PFSK-1 (cell line): ENCODE measurements at regions not wholly inside any gene's neighbourhood (a gene's known extent, or its start where the extent isn't known, plus 50 kb on each side); places are given as distances from the start of the nearest gene placed in this dataset.

Experiments used
- POLR2AphosphoS5 ChIP-seq: IDR thresholded peaks from 2 replicates; pipeline ENCODE4 v1.6.1; 2012; ENCODE audit warnings: low read depth, mild to moderate bottlenecking, control low read depth, low read length, moderate library complexity
- REST ChIP-seq, 2 experiments: IDR thresholded peaks; 2 replicates each; pipeline versions ENCODE4 v1.6.1 to v1.8.0; 2011 to 2012; ENCODE audit warnings: low read depth in 2 of 2, low read length in 2 of 2, control low read depth in 1 of 2, inconsistent platforms in 1 of 2, mild to moderate bottlenecking in 1 of 2, moderate library complexity in 1 of 2; ENCODE audit not compliant: insufficient read depth in 1 of 2
- SIN3A ChIP-seq: IDR thresholded peaks from 2 replicates; pipeline ENCODE4 v1.6.1; 2012; ENCODE audit warnings: mild to moderate bottlenecking, low read length, moderate library complexity, borderline replicate concordance; ENCODE audit not compliant: insufficient read depth

DNA sequence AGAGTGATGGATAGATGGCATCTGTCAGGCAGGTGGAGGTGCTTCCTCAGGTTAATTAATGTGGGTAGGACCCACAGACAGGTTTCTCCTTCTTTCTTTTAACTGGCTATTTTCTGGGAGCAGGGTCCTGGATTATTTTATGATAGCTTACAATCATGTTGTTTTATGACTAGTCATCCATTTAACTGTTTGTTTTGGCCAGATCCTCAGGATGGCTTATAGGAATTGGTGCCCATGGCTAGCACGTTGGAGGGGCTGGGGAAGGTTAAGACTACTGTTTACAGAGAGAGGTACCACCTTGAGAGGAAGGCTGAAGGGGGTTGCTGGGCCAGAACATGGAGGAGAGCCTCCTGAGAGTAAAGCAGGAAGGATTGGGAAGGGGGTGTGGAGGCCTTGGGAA is 78.0 kb upstream of the MGAT5 start:
- TF ChIP-seq REST (IDR thresholded peaks at IDR 0.05; ENCODE audit: insufficient read depth in 1 of 2, low read depth in 2 of 2, low read length in 2 of 2), result no peak
- no peak for TF ChIP-seq SIN3A
- no peak for TF ChIP-seq POLR2AphosphoS5
